Spleen (tissue), 11 donors: ENCODE measurements at regions not wholly inside any gene's neighbourhood (a gene's known extent, or its start where the extent isn't known, plus 50 kb on each side); places are given as distances from the start of the nearest gene placed in this dataset.

Experiments
- DNase-seq: peaks from one replicate; pipeline ENCODE4 v3.0.0-alpha.2; 2020
- H3K27ac ChIP-seq, 8 donors: fragments of 200-600 bp; sonication (generic) in 7 of 8; 1 replicate in 4 of 8; 2 replicates in 4 of 8; pipeline versions ENCODE4 v1.5.0 to v1.8.0; 2016 to 2021; ENCODE audit warnings: inconsistent platforms in 4 of 8, mild to moderate bottlenecking in 4 of 8, moderate library complexity in 1 of 8
- H3K27me3 ChIP-seq, 7 donors: fragments of 200-600 bp; sonication (generic) in 6 of 7; replicated peaks in 1 of 7; 1 replicate in 4 of 7; 2 replicates in 3 of 7; pipeline versions ENCODE4 v1.5.0 to v1.8.0; 2016 to 2021; ENCODE audit warnings: inconsistent platforms in 3 of 7, mild to moderate bottlenecking in 1 of 7
- H3K36me3 ChIP-seq, 6 donors: fragments of 200-600 bp; sonication (generic) in 5 of 6; 1 replicate in 4 of 6; 2 replicates in 2 of 6; pipeline versions ENCODE4 v1.5.0 to v1.8.0; 2016 to 2021; ENCODE audit warnings: inconsistent platforms in 2 of 6
- H3K4me1 ChIP-seq, 6 donors: fragments of 200-600 bp; sonication (generic) in 5 of 6; 1 replicate in 3 of 6; 2 replicates in 3 of 6; pipeline versions ENCODE4 v1.5.0 to v1.8.0; 2016 to 2021; ENCODE audit warnings: inconsistent platforms in 3 of 6
- H3K4me3 ChIP-seq, 8 donors: fragments of 200-600 bp; sonication (generic) in 7 of 8; 1 replicate in 4 of 8; 2 replicates in 4 of 8; pipeline versions ENCODE4 v1.5.0 to v1.8.0; 2016 to 2021; ENCODE audit warnings: inconsistent platforms in 4 of 8, mild to moderate bottlenecking in 4 of 8, moderate library complexity in 2 of 8
- H3K9me3 ChIP-seq, 8 donors: fragments of 200-600 bp; sonication (generic) in 7 of 8; 1 replicate in 4 of 8; 2 replicates in 4 of 8; pipeline versions ENCODE4 v1.5.0 to v1.8.0; 2016 to 2021; ENCODE audit warnings: inconsistent platforms in 4 of 8
- CTCF ChIP-seq, 11 experiments: fragments of 200-600 bp in 7 of 11; fragments of 450-650 bp in 4 of 11; sonication (generic) in 4 of 11; IDR thresholded peaks in 8 of 11; conservative IDR thresholded peaks in 3 of 11; 1 replicate in 7 of 11; 2 replicates in 4 of 11; pipeline versions ENCODE4 v1.4.0 to v1.8.0; 2016 to 2021; ENCODE audit warnings: antibody characterized with exemption in 11 of 11, inconsistent platforms in 4 of 11, mild to moderate bottlenecking in 1 of 11
- POLR2A ChIP-seq, 3 donors: fragments of 450-650 bp; IDR thresholded peaks; one replicate each; pipeline ENCODE4 v1.5.1; 2017; ENCODE audit warnings: antibody characterized with exemption in 3 of 3, mild to moderate bottlenecking in 1 of 3
- POLR2AphosphoS5 ChIP-seq, 3 donors: sonication (generic); formaldehyde crosslinking; IDR thresholded peaks; one replicate each; pipeline ENCODE4 v1.5.1; 2017; ENCODE audit warnings: antibody characterized with exemption in 3 of 3
- WGBS, 5 donors: extraction: QIAGEN DNeasy Blood & Tissue Kit in 3 of 5; methylation state at CpG; one replicate each; pipeline versions ENCODE4 v1.1.5 to v1.1.7; 2013 to 2018; 5-methylcytosine and 5-hydroxymethylcytosine counted together
- intact Hi-C: fragments of 100-400 bp; cut with DNase I; formaldehyde crosslinking; loops from one replicate; pipeline ENCODE4 v1.15.0; 2023; ENCODE audit warnings: low total_unique reads
- donor health status: healthy with polysubstance abuse.
- donor health status: DM: no; HTN: no; CAD: no; lungs with moderate emphysema.
- donor health status: DM: no; HTN: no; CAD: no.
- donor health status: Bipolar disorder and iron deficiency.
- donor health status: healthy.
- donor health status: DM: no; HTN: no; CAD: no.
- donor health status: DM: yes; HTN: yes; CAD: no.

- Histone ChIP-seq H3K27ac (no peak overlapping the region), H3K27me3 (no peaks in the 10 kb centered on the region), H3K36me3 (no peaks in the 10 kb centered on the region), H3K9me3 (peaks cover 0 to 15% (median 5%) of the 10 kb centered on the region in 8 donors), H3K4me3 (no peak overlapping the region), H3K4me1 (no peaks in the 10 kb centered on the region)
- intact Hi-C loops: no loop called here
- no peak for TF ChIP-seq POLR2A (IDR thresholded peaks at IDR 0.05)
- TF ChIP-seq CTCF (IDR thresholded peaks at IDR 0.05 in 8 of 11, conservative IDR thresholded peaks at IDR 0.05 in 3 of 11): no peak
- TF ChIP-seq POLR2AphosphoS5 (IDR thresholded peaks at IDR 0.05): no peak
- no peak for DNase-seq
Measured at GRCh38 chr11:86728562-86728961, 56.1 kb upstream of the ME3 start.

GRCh38 chr11:86726770-86727504 is 54.5 kb upstream of the ME3 start:
- intact Hi-C loops: no loop called here
- H3K4me3 ChIP-seq: no peak overlapping the region
- H3K9me3 ChIP-seq: peaks cover 4 to 31% (median 20%) of the 10 kb centered on the region in 8 donors
- no peak for TF ChIP-seq CTCF (IDR thresholded peaks at IDR 0.05 in 8 of 11, conservative IDR thresholded peaks at IDR 0.05 in 3 of 11)
- TF ChIP-seq POLR2AphosphoS5 (IDR thresholded peaks at IDR 0.05): no peak
- TF ChIP-seq POLR2A (IDR thresholded peaks at IDR 0.05): no peak
- DNase-seq: no peak
- H3K36me3 ChIP-seq: no peaks in the 10 kb centered on the region
- no peaks in the 10 kb centered on the region for H3K27me3 ChIP-seq
- no peak overlapping the region for H3K27ac ChIP-seq
- H3K4me1 ChIP-seq: no peaks in the 10 kb centered on the region
- WGBS, 5 donors: 59 to 72% (median 68%) methylated on average over 5 of the region's 5 CpGs

GRCh38 chr11:86726118-86726753 is 53.8 kb upstream of the ME3 start:
- no peak overlapping the region for H3K27ac ChIP-seq
- H3K9me3 ChIP-seq: peaks cover 5 to 38% (median 27%) of the 10 kb centered on the region in 8 donors
- no peak overlapping the region for H3K4me3 ChIP-seq
- WGBS, 5 donors: 76 to 91% (median 88%) methylated on average over 2 of the region's 2 CpGs
- intact Hi-C loops: no loop called here
- DNase-seq: no peak
- no peaks in the 10 kb centered on the region for H3K36me3 ChIP-seq
- TF ChIP-seq CTCF (IDR thresholded peaks at IDR 0.05 in 8 of 11, conservative IDR thresholded peaks at IDR 0.05 in 3 of 11) (no peak), POLR2A (IDR thresholded peaks at IDR 0.05) (no peak), POLR2AphosphoS5 (IDR thresholded peaks at IDR 0.05) (no peak)
- H3K4me1 ChIP-seq: no peaks in the 10 kb centered on the region
- H3K27me3 ChIP-seq: no peaks in the 10 kb centered on the region

- no peak overlapping the region for H3K27ac ChIP-seq
- TF ChIP-seq POLR2A (IDR thresholded peaks at IDR 0.05): no peak
- TF ChIP-seq CTCF (IDR thresholded peaks at IDR 0.05 in 8 of 11, conservative IDR thresholded peaks at IDR 0.05 in 3 of 11): no peak
- no peaks in the 10 kb centered on the region for H3K36me3 ChIP-seq
- intact Hi-C loops: no loop called here
- no peaks in the 10 kb centered on the region for H3K27me3 ChIP-seq
- no peaks in the 10 kb centered on the region for H3K4me1 ChIP-seq
- H3K4me3 ChIP-seq: no peak overlapping the region
- H3K9me3 ChIP-seq: peaks cover 5 to 31% (median 25%) of the 10 kb centered on the region in 8 donors
- no peak for DNase-seq
Measured at GRCh38 chr11:86724137-86724536, 51.7 kb upstream of the ME3 start.
